Breast epithelium (tissue), 4 donors: ENCODE measurements at regions not wholly inside any gene's neighbourhood (a gene's known extent, or its start where the extent isn't known, plus 50 kb on each side); places are given as distances from the start of the nearest gene placed in this dataset.

Source experiments
- DNase-seq, 2 donors: peaks; one replicate each; pipeline ENCODE4 v3.0.0-alpha.2; 2019; ENCODE audit warnings: low spot score in 2 of 2
- H3K27ac ChIP-seq, 2 donors: fragments of 200-600 bp; sonication (generic) in 1 of 2; one replicate each; pipeline ENCODE4 v1.5.1; 2016 to 2019; ENCODE audit warnings: mild to moderate bottlenecking in 1 of 2
- H3K27me3 ChIP-seq, 2 donors: fragments of 200-600 bp; sonication (generic) in 1 of 2; one replicate each; pipeline versions ENCODE4 v1.5.1 to v1.6.0; 2017 to 2019; ENCODE audit warnings: control low read depth in 1 of 2, mild to moderate bottlenecking in 1 of 2
- H3K36me3 ChIP-seq: fragments of 200-600 bp; one replicate; pipeline ENCODE4 v1.5.1; 2019
- H3K4me1 ChIP-seq, 2 donors: fragments of 200-600 bp; sonication (generic); one replicate each; pipeline ENCODE4 v1.5.1; 2016 to 2019; ENCODE audit warnings: control low read depth in 1 of 2
- H3K4me3 ChIP-seq, 3 donors: fragments of 200-600 bp; sonication (generic); 1 replicate in 2 of 3; 2 replicates in 1 of 3; pipeline ENCODE4 v1.5.1; 2016 to 2019; ENCODE audit warnings: mild to moderate bottlenecking in 3 of 3, moderate library complexity in 2 of 3
- H3K9me3 ChIP-seq, 2 donors: fragments of 200-600 bp; sonication (generic) in 1 of 2; one replicate each; pipeline ENCODE4 v1.5.1; 2016 to 2019; ENCODE audit warnings: control low read depth in 1 of 2
- CTCF ChIP-seq, 3 donors: fragments of 450-650 bp; IDR thresholded peaks; one replicate each; pipeline ENCODE4 v1.5.1; 2016 to 2017; ENCODE audit warnings: antibody characterized with exemption in 3 of 3, mild to moderate bottlenecking in 3 of 3, moderate library complexity in 3 of 3
- POLR2A ChIP-seq: fragments of 450-650 bp; IDR thresholded peaks from one replicate; pipeline ENCODE4 v1.6.1; 2016; ENCODE audit warnings: antibody characterized with exemption, mild to moderate bottlenecking, moderate library complexity
- POLR2AphosphoS5 ChIP-seq, 3 donors: sonication (generic); formaldehyde crosslinking; IDR thresholded peaks; one replicate each; pipeline ENCODE4 v1.6.1; 2017; ENCODE audit warnings: antibody characterized with exemption in 3 of 3
- intact Hi-C: fragments of 100-400 bp; cut with DNase I; formaldehyde crosslinking; loops from one replicate; pipeline ENCODE4 v1.15.1; 2023; ENCODE audit warnings: low total_unique reads

- intact Hi-C loops, result no loop called here
- TF ChIP-seq POLR2A (no peak), CTCF (IDR thresholded peaks at IDR 0.05) (no peak), POLR2AphosphoS5 (IDR thresholded peaks at IDR 0.05) (no peak)
Observed at GRCh38 chr1:189438808-189439207, 1038.9 kb downstream of the BRINP3 start.

GRCh38 chr1:189463166-189463565, 1014.5 kb downstream of the BRINP3 start:
- no peak for TF ChIP-seq POLR2AphosphoS5 (IDR thresholded peaks at IDR 0.05)
- TF ChIP-seq CTCF (IDR thresholded peaks at IDR 0.05), result no peak
- TF ChIP-seq POLR2A, result no peak
- DNase-seq, result no peak
- H3K4me1 ChIP-seq, result no peaks in the 10 kb centered on the region
- no peaks in the 10 kb centered on the region for H3K9me3 ChIP-seq
- H3K27me3 ChIP-seq, result no peaks in the 10 kb centered on the region
- no peak overlapping the region for H3K4me3 ChIP-seq
- no peaks in the 10 kb centered on the region for H3K36me3 ChIP-seq
- H3K27ac ChIP-seq, result no peak overlapping the region
- intact Hi-C loops, result no loop called here

More at GRCh38 chr1:189438808-189439207, 1038.9 kb downstream of the BRINP3 start:
- DNase-seq, result no peak
- Histone ChIP-seq H3K36me3 (no peaks in the 10 kb centered on the region), H3K4me1 (no peaks in the 10 kb centered on the region), H3K9me3 (no peaks in the 10 kb centered on the region), H3K27me3 (no peaks in the 10 kb centered on the region), H3K4me3 (no peak overlapping the region), H3K27ac (no peak overlapping the region)

- intact Hi-C loops, result loop anchor here (5.0 kb wide), 1 partner anchor 639 kb away; no protein-coding TSS in a partner anchor
Observed at GRCh38 chr1:189496768-189497167, 980.9 kb downstream of the BRINP3 start.

GRCh38 chr1:189499736-189500135, 977.9 kb downstream of the BRINP3 start:
- no peak overlapping the region for H3K4me3 ChIP-seq
- no peaks in the 10 kb centered on the region for H3K4me1 ChIP-seq
- no peaks in the 10 kb centered on the region for H3K27me3 ChIP-seq
- no peak for DNase-seq
- H3K27ac ChIP-seq, result no peak overlapping the region
- no peak for TF ChIP-seq POLR2AphosphoS5 (IDR thresholded peaks at IDR 0.05)
- no peak for TF ChIP-seq CTCF (IDR thresholded peaks at IDR 0.05)
- no peak for TF ChIP-seq POLR2A
- intact Hi-C loops, result loop anchor here (5.0 kb wide), 1 partner anchor 642 kb away; no protein-coding TSS in a partner anchor
- no peaks in the 10 kb centered on the region for H3K9me3 ChIP-seq
- no peaks in the 10 kb centered on the region for H3K36me3 ChIP-seq

More at GRCh38 chr1:189496768-189497167, 980.9 kb downstream of the BRINP3 start:
- no peak overlapping the region for H3K4me3 ChIP-seq
- H3K27ac ChIP-seq, result no peak overlapping the region
- no peak for DNase-seq
- H3K27me3 ChIP-seq, result no peaks in the 10 kb centered on the region
- H3K4me1 ChIP-seq, result no peaks in the 10 kb centered on the region
- no peaks in the 10 kb centered on the region for H3K36me3 ChIP-seq
- no peaks in the 10 kb centered on the region for H3K9me3 ChIP-seq
- TF ChIP-seq CTCF (IDR thresholded peaks at IDR 0.05), result no peak
- no peak for TF ChIP-seq POLR2AphosphoS5 (IDR thresholded peaks at IDR 0.05)
- TF ChIP-seq POLR2A, result no peak

GRCh38 chr1:189500778-189501177, 976.9 kb downstream of the BRINP3 start:
- H3K27me3 ChIP-seq, result no peaks in the 10 kb centered on the region
- H3K36me3 ChIP-seq, result no peaks in the 10 kb centered on the region
- no peaks in the 10 kb centered on the region for H3K4me1 ChIP-seq
- no peak overlapping the region for H3K4me3 ChIP-seq
- H3K27ac ChIP-seq, result no peak overlapping the region
- H3K9me3 ChIP-seq, result no peaks in the 10 kb centered on the region
- intact Hi-C loops, result no loop called here
- no peak for DNase-seq
- TF ChIP-seq POLR2A (no peak), POLR2AphosphoS5 (IDR thresholded peaks at IDR 0.05) (no peak), CTCF (IDR thresholded peaks at IDR 0.05) (no peak)
